Right atrium auricular region (tissue), 2 donors: ENCODE measurements at regions not wholly inside any gene's neighbourhood (a gene's known extent, or its start where the extent isn't known, plus 50 kb on each side); places are given as distances from the start of the nearest gene placed in this dataset.
A peak's percentile ranks its signal among the peaks of the same experiment; 100 is the strongest.

Experiments used
- DNase-seq: peaks from one replicate; pipeline ENCODE4 v3.0.0-alpha.2; 2019; ENCODE audit warnings: low spot score
- H3K27ac ChIP-seq, 2 donors: fragments of 200-600 bp; sonication (generic); 1 replicate in 1 of 2; 2 replicates in 1 of 2; pipeline ENCODE4 v1.5.1; 2016 to 2019
- H3K27me3 ChIP-seq, 2 donors: fragments of 200-600 bp; sonication (generic); one replicate each; pipeline versions ENCODE4 v1.5.1 to v1.6.0; 2017 to 2019
- H3K36me3 ChIP-seq: fragments of 200-600 bp; sonication (generic); one replicate; pipeline ENCODE4 v1.5.1; 2016
- H3K4me1 ChIP-seq, 2 donors: fragments of 200-600 bp; sonication (generic); one replicate each; pipeline versions ENCODE4 v1.5.1 to v1.6.0; 2017 to 2019
- H3K4me3 ChIP-seq, 2 donors: fragments of 200-600 bp; sonication (generic); 1 replicate in 1 of 2; 2 replicates in 1 of 2; pipeline ENCODE4 v1.5.1; 2017 to 2019; ENCODE audit warnings: mild to moderate bottlenecking in 1 of 2, moderate library complexity in 1 of 2
- H3K9me3 ChIP-seq, 2 donors: fragments of 200-600 bp; sonication (generic); one replicate each; pipeline ENCODE4 v1.5.1; 2019
- CTCF ChIP-seq, 2 donors: fragments of 200-600 bp; sonication (generic); IDR thresholded peaks; one replicate each; pipeline ENCODE4 v1.5.1; 2019; ENCODE audit warnings: antibody characterized with exemption in 2 of 2

- DNase-seq = no peak
- Histone ChIP-seq H3K9me3 (no peaks in the 10 kb centered on the region), H3K27ac (peak overlapping the region in 1 of 2 donors; percentile 55), H3K4me3 (no peak overlapping the region), H3K4me1 (peaks cover 0 to 21% of the 10 kb centered on the region in 2 donors), H3K27me3 (no peaks in the 10 kb centered on the region), H3K36me3 (no peaks in the 10 kb centered on the region)
- TF ChIP-seq CTCF (IDR thresholded peaks at IDR 0.05) = no peak
Observed at GRCh38 chr3:23741036-23741706, 64.6 kb upstream of the UBE2E1 start.

- TF ChIP-seq CTCF (IDR thresholded peaks at IDR 0.05) = no peak
- H3K27ac ChIP-seq = no peak overlapping the region
- H3K4me1 ChIP-seq = peaks cover 0 to 21% of the 10 kb centered on the region in 2 donors
- no peak for DNase-seq
- no peaks in the 10 kb centered on the region for H3K36me3 ChIP-seq
- no peaks in the 10 kb centered on the region for H3K27me3 ChIP-seq
- H3K4me3 ChIP-seq = no peak overlapping the region
- no peaks in the 10 kb centered on the region for H3K9me3 ChIP-seq
Observed at GRCh38 chr3:23743141-23743784, 62.5 kb upstream of the UBE2E1 start.

GRCh38 chr3:23746441-23746840 is 59.3 kb upstream of the UBE2E1 start:
- H3K27ac ChIP-seq = no peak overlapping the region
- no peak for TF ChIP-seq CTCF (IDR thresholded peaks at IDR 0.05)
- no peak overlapping the region for H3K4me3 ChIP-seq
- H3K36me3 ChIP-seq = no peaks in the 10 kb centered on the region
- no peaks in the 10 kb centered on the region for H3K9me3 ChIP-seq
- H3K4me1 ChIP-seq = peaks cover 0 to under 1% of the 10 kb centered on the region in 2 donors
- DNase-seq = no peak
- H3K27me3 ChIP-seq = no peaks in the 10 kb centered on the region

- no peak for TF ChIP-seq CTCF (IDR thresholded peaks at IDR 0.05)
- Histone ChIP-seq H3K4me3 (no peak overlapping the region), H3K9me3 (no peaks in the 10 kb centered on the region), H3K4me1 (peaks cover 0 to 6% of the 10 kb centered on the region in 2 donors), H3K27me3 (no peaks in the 10 kb centered on the region), H3K27ac (no peak overlapping the region), H3K36me3 (no peaks in the 10 kb centered on the region)
- DNase-seq = no peak
Observed at GRCh38 chr3:23747841-23748240, 57.9 kb upstream of the UBE2E1 start.

- no peak for TF ChIP-seq CTCF (IDR thresholded peaks at IDR 0.05)
- Histone ChIP-seq H3K9me3 (no peaks in the 10 kb centered on the region), H3K27me3 (no peaks in the 10 kb centered on the region), H3K4me3 (no peak overlapping the region), H3K36me3 (no peaks in the 10 kb centered on the region), H3K4me1 (peaks cover 0 to 6% of the 10 kb centered on the region in 2 donors), H3K27ac (no peak overlapping the region)
- DNase-seq = no peak
Observed at GRCh38 chr3:23748398-23749110, 57.2 kb upstream of the UBE2E1 start.
